Hepatocyte (in vitro differentiated cells): ENCODE measurements at regions not wholly inside any gene's neighbourhood (a gene's known extent, or its start where the extent isn't known, plus 50 kb on each side); places are given as distances from the start of the nearest gene placed in this dataset.

Experiments
- DNase-seq: peaks from one replicate; pipeline ENCODE4 v3.0.0-alpha.2; 2016; ENCODE audit warnings: low spot score
- H2AFZ ChIP-seq: fragments of 200-600 bp; sonication (generic); 2 replicates; pipeline ENCODE4 v1.6.0; 2016; ENCODE audit warnings: antibody characterized with exemption, mild to moderate bottlenecking
- H3K27ac ChIP-seq: fragments of 200-600 bp; sonication (generic); 2 replicates; pipeline ENCODE4 v1.5.1; 2016; ENCODE audit warnings: mild to moderate bottlenecking
- H3K27me3 ChIP-seq: fragments of 200-600 bp; sonication (generic); 2 replicates; pipeline ENCODE4 v1.6.1; 2016
- H3K36me3 ChIP-seq: fragments of 200-600 bp; sonication (generic); replicated peaks from 2 replicates; pipeline ENCODE4 v1.5.1; 2016; ENCODE audit warnings: low read depth; ENCODE audit not compliant: insufficient read depth
- H3K4me1 ChIP-seq: fragments of 200-600 bp; sonication (generic); 2 replicates; pipeline ENCODE4 v1.5.1; 2016; ENCODE audit warnings: mild to moderate bottlenecking, moderate library complexity; ENCODE audit not compliant: insufficient read depth
- H3K4me2 ChIP-seq: fragments of 200-600 bp; sonication (generic); 2 replicates; pipeline ENCODE4 v1.6.0; 2016
- H3K4me3 ChIP-seq: fragments of 200-600 bp; sonication (generic); 2 replicates; pipeline ENCODE4 v1.5.1; 2016; ENCODE audit warnings: mild to moderate bottlenecking
- H3K79me2 ChIP-seq: fragments of 200-600 bp; sonication (generic); 2 replicates; pipeline ENCODE4 v1.6.0; 2017; ENCODE audit warnings: mild to moderate bottlenecking
- H3K9me2 ChIP-seq: fragments of 200-600 bp; sonication (generic); replicated peaks from 2 replicates; pipeline ENCODE4 v1.6.0; 2017; ENCODE audit warnings: mild to moderate bottlenecking; ENCODE audit not compliant: insufficient read depth
- H3K9me3 ChIP-seq: fragments of 200-600 bp; sonication (generic); 2 replicates; pipeline ENCODE4 v1.5.1; 2016; ENCODE audit warnings: low read depth, mild to moderate bottlenecking
- H4K20me1 ChIP-seq: fragments of 200-600 bp; sonication (generic); 2 replicates; pipeline ENCODE4 v1.6.0; 2016; ENCODE audit warnings: mild to moderate bottlenecking; ENCODE audit not compliant: insufficient read depth, poor library complexity, severe bottlenecking
- CTCF ChIP-seq: fragments of 200-600 bp; sonication (generic); IDR thresholded peaks from 2 replicates; pipeline ENCODE4 v1.5.1; 2016; ENCODE audit warnings: antibody characterized with exemption, mild to moderate bottlenecking; ENCODE audit not compliant: poor library complexity
- EZH2 ChIP-seq: fragments of 200-600 bp; sonication (generic); IDR thresholded peaks from 2 replicates; pipeline ENCODE4 v1.6.1; 2016; ENCODE audit warnings: antibody characterized with exemption, mild to moderate bottlenecking, borderline replicate concordance
- EZH2phosphoT487 ChIP-seq: fragments of 200-600 bp; sonication (generic); IDR thresholded peaks from one replicate; pipeline ENCODE4 v1.6.1; 2018; ENCODE audit warnings: antibody characterized with exemption, mild to moderate bottlenecking, low read depth, moderate library complexity; ENCODE audit not compliant: unreplicated experiment, severe bottlenecking
- WGBS: methylation state at CpG from one replicate; pipeline ENCODE4 v1.1.6; 2016; ENCODE audit warnings: low lambda C conversion rate; ENCODE audit errors: missing lambda C conversion rate; 5-methylcytosine and 5-hydroxymethylcytosine counted together

DNA sequence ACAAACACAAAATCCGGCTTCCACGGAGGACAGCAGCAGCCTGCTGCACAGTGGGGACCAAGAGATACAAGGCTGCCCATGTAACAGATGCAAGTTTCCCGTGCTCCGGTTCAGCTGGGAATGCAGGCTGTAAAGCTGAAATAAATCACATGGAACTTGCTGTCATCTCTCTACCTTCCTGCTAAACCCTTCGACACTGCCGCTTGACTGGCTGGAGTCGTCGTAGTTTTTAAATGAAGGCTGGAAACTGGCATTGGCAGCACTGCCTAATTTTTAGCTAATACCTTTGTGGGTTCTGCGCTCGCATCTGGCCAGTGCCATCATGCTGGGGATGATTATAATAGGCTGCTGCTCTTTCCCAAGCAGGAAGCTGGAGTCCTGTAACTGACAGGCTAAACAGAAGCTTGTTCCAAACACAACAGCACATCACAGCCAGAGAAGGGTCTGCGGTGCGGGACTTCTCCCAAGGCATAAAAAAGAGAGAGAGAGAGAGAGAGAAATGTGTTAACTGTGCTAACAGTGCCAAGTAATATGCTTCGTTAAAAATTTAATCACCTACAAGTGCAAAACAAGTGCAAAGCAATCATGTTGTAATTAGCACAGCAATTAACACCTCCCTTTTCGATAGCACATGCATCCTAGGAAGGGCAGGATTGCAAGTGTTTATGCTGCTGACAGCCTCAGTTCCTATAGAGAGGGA, 146.1 kb downstream of the TFAP2A start:
- Histone ChIP-seq H3K4me1 (peaks cover 11% of the 10 kb centered on the region), H3K9me2 (no peaks in the 10 kb centered on the region), H3K27ac (no peak overlapping the region), H3K36me3 (no peaks in the 10 kb centered on the region), H3K9me3 (no peaks in the 10 kb centered on the region), H3K27me3 (peaks cover 4% of the 10 kb centered on the region), H3K4me2 (peak overlapping the region; percentile 69), H3K79me2 (no peaks in the 10 kb centered on the region), H2AFZ (peak overlapping the region; percentile 14), H4K20me1 (no peaks in the 10 kb centered on the region), H3K4me3 (no peak overlapping the region)
- TF ChIP-seq EZH2phosphoT487 (no peak), CTCF (no peak), EZH2 (no peak)
- 41% methylated on average over 14 of the region's 14 CpGs for WGBS
- DNase-seq = no peak

GRCh38 chr6:10268111-10268510, 146.8 kb downstream of the TFAP2A start:
- Histone ChIP-seq H3K9me2 (no peaks in the 10 kb centered on the region), H3K4me1 (peaks cover 11% of the 10 kb centered on the region), H3K27me3 (peaks cover 4% of the 10 kb centered on the region), H3K4me2 (peak overlapping the region; percentile 69), H3K9me3 (no peaks in the 10 kb centered on the region), H2AFZ (peak overlapping the region; percentile 14), H4K20me1 (no peaks in the 10 kb centered on the region), H3K27ac (no peak overlapping the region), H3K36me3 (no peaks in the 10 kb centered on the region), H3K4me3 (no peak overlapping the region), H3K79me2 (no peaks in the 10 kb centered on the region)
- DNase-seq = no peak
- WGBS = 53% methylated on average over 4 of the region's 4 CpGs
- TF ChIP-seq EZH2phosphoT487 (no peak), EZH2 (no peak), CTCF (no peak)

DNA sequence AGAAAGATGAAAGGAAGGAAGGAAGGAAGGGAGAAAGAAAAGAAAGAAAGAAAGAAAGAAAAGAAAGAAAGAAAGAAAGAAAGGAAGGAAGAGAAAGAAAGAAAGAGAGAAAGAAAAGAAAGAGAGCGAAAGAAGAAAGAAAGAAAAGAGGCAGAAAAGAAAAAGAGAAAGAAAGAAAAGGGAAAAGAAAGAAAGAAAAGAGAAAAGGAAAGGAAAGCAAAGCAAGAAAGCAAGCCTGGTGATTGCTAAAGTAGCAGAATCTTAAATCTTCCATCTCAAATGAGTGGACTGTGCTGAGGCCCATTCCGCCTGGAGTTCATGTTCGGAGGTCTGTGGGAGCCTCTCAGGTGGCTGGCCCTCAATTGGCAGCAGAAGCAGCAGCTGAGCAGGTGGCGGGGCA, 148.4 kb downstream of the TFAP2A start:
- Histone ChIP-seq H3K9me3 (no peaks in the 10 kb centered on the region), H3K79me2 (no peaks in the 10 kb centered on the region), H4K20me1 (no peaks in the 10 kb centered on the region), H3K4me3 (no peak overlapping the region), H3K27me3 (peaks cover 4% of the 10 kb centered on the region), H3K4me2 (no peak overlapping the region), H3K4me1 (peaks cover 11% of the 10 kb centered on the region), H3K36me3 (no peaks in the 10 kb centered on the region), H3K27ac (no peak overlapping the region), H3K9me2 (no peaks in the 10 kb centered on the region), H2AFZ (no peak overlapping the region)
- DNase-seq = no peak
- 65% methylated on average over 3 of the region's 4 CpGs for WGBS
- TF ChIP-seq CTCF (no peak), EZH2 (no peak), EZH2phosphoT487 (no peak)
